ENCODE measurements at regions not wholly inside any gene's neighbourhood (a gene's known extent, or its start where the extent isn't known, plus 50 kb on each side); places are given as distances from the start of the nearest gene placed in this dataset.

DNA sequence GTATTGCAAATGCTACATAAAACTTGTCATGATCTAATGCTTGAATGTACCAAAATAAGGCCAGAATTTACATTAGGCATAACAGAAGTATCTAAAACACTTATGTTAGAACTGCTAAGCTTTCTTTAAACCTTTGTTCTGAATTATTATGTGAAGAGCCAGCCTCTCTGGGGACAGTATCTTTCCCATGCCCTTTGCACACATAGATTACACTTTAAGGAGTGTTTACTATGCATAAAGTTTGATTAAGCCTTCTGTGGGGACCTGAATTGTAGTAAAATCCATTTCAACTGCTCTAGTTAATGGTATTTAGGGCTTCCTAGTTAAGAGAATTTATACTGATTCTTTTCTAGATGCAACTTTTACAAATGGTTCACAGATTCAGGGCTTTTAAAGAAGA lies 444.7 kb downstream of the IPMK start:
- Histone ChIP-seq H3K9ac (ENCODE audit: low read depth, low read length, poor library complexity, severe bottlenecking) (no peak overlapping the region), H3K9me3 (ENCODE audit: insufficient read depth, low read depth, low read length) (no peaks in the 10 kb centered on the region), H3K4me1 (ENCODE audit: insufficient read depth, low read length, poor library complexity, severe bottlenecking) (no peaks in the 10 kb centered on the region), H3K4me2 (ENCODE audit: low read depth, low read length, poor library complexity, severe bottlenecking) (no peak overlapping the region), H3K27me3 (ENCODE audit: insufficient read depth, low read length, poor library complexity, severe bottlenecking) (no peaks in the 10 kb centered on the region), H3K4me3 (ENCODE audit: low read length, poor library complexity, severe bottlenecking) (no peak overlapping the region), H3F3A (ENCODE audit: low read depth) (no peaks in the 10 kb centered on the region), H4K20me1 (ENCODE audit: insufficient read depth, low read length, poor library complexity, severe bottlenecking) (no peaks in the 10 kb centered on the region), H3K36me3 (ENCODE audit: insufficient read depth, low read length) (no peaks in the 10 kb centered on the region), H3K79me2 (ENCODE audit: insufficient read depth, low read length) (no peaks in the 10 kb centered on the region), H2AFZ (ENCODE audit: low read length) (no peak overlapping the region), H3K9me2 (replicated peaks; ENCODE audit: low read depth, low read length) (no peaks in the 10 kb centered on the region)
- no peak for TF ChIP-seq EZH2phosphoT487 (IDR thresholded peaks at IDR 0.05; ENCODE audit: borderline replicate concordance)
- TF ChIP-seq, protein P1, sequence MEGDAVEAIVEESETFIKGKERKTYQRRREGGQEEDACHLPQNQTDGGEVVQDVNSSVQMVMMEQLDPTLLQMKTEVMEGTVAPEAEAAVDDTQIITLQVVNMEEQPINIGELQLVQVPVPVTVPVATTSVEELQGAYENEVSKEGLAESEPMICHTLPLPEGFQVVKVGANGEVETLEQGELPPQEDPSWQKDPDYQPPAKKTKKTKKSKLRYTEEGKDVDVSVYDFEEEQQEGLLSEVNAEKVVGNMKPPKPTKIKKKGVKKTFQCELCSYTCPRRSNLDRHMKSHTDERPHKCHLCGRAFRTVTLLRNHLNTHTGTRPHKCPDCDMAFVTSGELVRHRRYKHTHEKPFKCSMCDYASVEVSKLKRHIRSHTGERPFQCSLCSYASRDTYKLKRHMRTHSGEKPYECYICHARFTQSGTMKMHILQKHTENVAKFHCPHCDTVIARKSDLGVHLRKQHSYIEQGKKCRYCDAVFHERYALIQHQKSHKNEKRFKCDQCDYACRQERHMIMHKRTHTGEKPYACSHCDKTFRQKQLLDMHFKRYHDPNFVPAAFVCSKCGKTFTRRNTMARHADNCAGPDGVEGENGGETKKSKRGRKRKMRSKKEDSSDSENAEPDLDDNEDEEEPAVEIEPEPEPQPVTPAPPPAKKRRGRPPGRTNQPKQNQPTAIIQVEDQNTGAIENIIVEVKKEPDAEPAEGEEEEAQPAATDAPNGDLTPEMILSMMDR (conservative IDR thresholded peaks at IDR 0.05; ENCODE audit: low read length), result no peak

DNA sequence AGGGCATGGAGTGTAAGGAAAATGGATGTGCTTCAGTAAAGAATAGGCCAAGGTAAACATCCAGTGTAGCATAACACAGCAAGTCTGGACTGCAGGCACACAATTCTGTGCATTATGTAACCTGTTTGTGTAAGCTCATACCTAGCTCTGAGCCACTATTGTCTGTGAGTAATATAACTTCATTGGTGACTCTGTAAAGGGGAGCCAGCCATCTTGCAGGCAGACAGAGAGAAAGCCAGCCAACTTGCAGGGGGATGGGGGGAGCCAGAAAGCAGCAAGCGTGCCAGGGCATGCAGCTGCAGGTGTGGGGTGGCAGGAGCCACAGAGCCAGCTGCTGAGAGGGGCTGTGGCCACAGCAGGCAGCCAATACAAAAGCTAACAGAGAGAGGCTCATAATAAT lies 449.2 kb downstream of the IPMK start:
- Histone ChIP-seq H3K9me2 (replicated peaks; ENCODE audit: low read depth, low read length) (no peaks in the 10 kb centered on the region), H3K79me2 (ENCODE audit: insufficient read depth, low read length) (no peaks in the 10 kb centered on the region), H3K4me1 (ENCODE audit: insufficient read depth, low read length, poor library complexity, severe bottlenecking) (no peaks in the 10 kb centered on the region), H3K4me2 (ENCODE audit: low read depth, low read length, poor library complexity, severe bottlenecking) (no peak overlapping the region), H3K27me3 (ENCODE audit: insufficient read depth, low read length, poor library complexity, severe bottlenecking) (no peaks in the 10 kb centered on the region), H4K20me1 (ENCODE audit: insufficient read depth, low read length, poor library complexity, severe bottlenecking) (no peaks in the 10 kb centered on the region), H3K36me3 (ENCODE audit: insufficient read depth, low read length) (no peaks in the 10 kb centered on the region), H3F3A (ENCODE audit: low read depth) (no peaks in the 10 kb centered on the region), H3K4me3 (ENCODE audit: low read length, poor library complexity, severe bottlenecking) (no peak overlapping the region), H3K9me3 (ENCODE audit: insufficient read depth, low read depth, low read length) (no peaks in the 10 kb centered on the region; the same call in 1 of the 2 replicates), H3K9ac (ENCODE audit: low read depth, low read length, poor library complexity, severe bottlenecking) (no peak overlapping the region), H2AFZ (ENCODE audit: low read length) (no peak overlapping the region)
- no peak for TF ChIP-seq EZH2phosphoT487 (IDR thresholded peaks at IDR 0.05; ENCODE audit: borderline replicate concordance)
- TF ChIP-seq, protein P1 (conservative IDR thresholded peaks at IDR 0.05; ENCODE audit: low read length), result no peak

DNA sequence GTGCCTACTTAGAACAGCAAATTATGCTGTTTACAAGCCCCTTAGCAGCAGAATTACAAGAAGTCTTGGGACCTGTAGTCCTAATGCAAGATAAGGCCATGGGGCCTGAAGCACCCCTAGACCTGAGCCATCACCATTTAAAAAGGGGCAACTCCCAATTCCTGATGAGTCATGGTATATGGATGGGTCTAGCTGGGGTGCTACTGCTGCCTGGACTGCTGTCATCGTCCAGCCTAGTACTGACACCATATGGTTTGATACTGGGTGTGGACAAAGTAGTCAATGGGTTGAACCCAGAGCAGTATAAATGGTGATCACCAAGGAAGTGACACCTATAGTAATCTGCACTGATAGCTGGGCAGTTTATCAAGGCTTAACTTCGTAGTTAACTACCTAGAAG lies 450.0 kb downstream of the IPMK start:
- no peaks in the 10 kb centered on the region for H3K4me1 ChIP-seq (ENCODE audit: insufficient read depth, low read length, poor library complexity, severe bottlenecking)
- no peaks in the 10 kb centered on the region for H3K27me3 ChIP-seq (ENCODE audit: insufficient read depth, low read length, poor library complexity, severe bottlenecking)
- no peak overlapping the region for H3K4me2 ChIP-seq (ENCODE audit: low read depth, low read length, poor library complexity, severe bottlenecking)
- H3K79me2 ChIP-seq (ENCODE audit: insufficient read depth, low read length), result no peaks in the 10 kb centered on the region
- no peak overlapping the region for H2AFZ ChIP-seq (ENCODE audit: low read length)
- no peak for TF ChIP-seq EZH2phosphoT487 (IDR thresholded peaks at IDR 0.05; ENCODE audit: borderline replicate concordance)
- TF ChIP-seq, protein P1 (conservative IDR thresholded peaks at IDR 0.05; ENCODE audit: low read length), result no peak
- no peak overlapping the region for H3K9ac ChIP-seq (ENCODE audit: low read depth, low read length, poor library complexity, severe bottlenecking)
- no peaks in the 10 kb centered on the region for H3F3A ChIP-seq (ENCODE audit: low read depth)
- H3K4me3 ChIP-seq (ENCODE audit: low read length, poor library complexity, severe bottlenecking), result no peak overlapping the region
- H3K36me3 ChIP-seq (ENCODE audit: insufficient read depth, low read length), result no peaks in the 10 kb centered on the region
- H3K9me2 ChIP-seq (replicated peaks; ENCODE audit: low read depth, low read length), result no peaks in the 10 kb centered on the region
- H3K9me3 ChIP-seq (ENCODE audit: insufficient read depth, low read depth, low read length), result no peaks in the 10 kb centered on the region; the same call in 1 of the 2 replicates
- H4K20me1 ChIP-seq (ENCODE audit: insufficient read depth, low read length, poor library complexity, severe bottlenecking), result no peaks in the 10 kb centered on the region
